GM12878 (cell line): ENCODE measurements at regions not wholly inside any gene's neighbourhood (a gene's known extent, or its start where the extent isn't known, plus 50 kb on each side); places are given as distances from the start of the nearest gene placed in this dataset.

Source experiments
- HDAC2 ChIP-seq: fragments of 200-600 bp; sonication (generic); IDR thresholded peaks from 2 replicates; pipeline ENCODE4 v1.6.1; 2017
- KLF5 ChIP-seq: fragments of 450-650 bp; IDR thresholded peaks from 2 replicates; pipeline ENCODE4 v1.6.1; 2014; ENCODE audit warnings: mild to moderate bottlenecking; ENCODE audit not compliant: partially characterized antibody
- MEF2B ChIP-seq: fragments of 450-650 bp; IDR thresholded peaks from 2 replicates; pipeline ENCODE4 v1.6.1; 2018; ENCODE audit warnings: mild to moderate bottlenecking, moderate library complexity; ENCODE audit not compliant: partially characterized antibody, poor library complexity, severe bottlenecking
- MYB ChIP-seq: fragments of 150-350 bp; IDR thresholded peaks from 2 replicates; pipeline ENCODE4 v1.6.1; 2014; ENCODE audit warnings: mild to moderate bottlenecking, low read depth, low read length, borderline replicate concordance
- RELB ChIP-seq: fragments of 450-650 bp; IDR thresholded peaks from 2 replicates; pipeline ENCODE4 v1.6.1; 2017; ENCODE audit warnings: low read depth, mild to moderate bottlenecking, moderate library complexity
- RFX5 ChIP-seq: IDR thresholded peaks from 2 replicates; pipeline ENCODE4 v1.6.1; 2011; ENCODE audit warnings: low read depth, low read length, improper control_type of control experiment
- STAT3 ChIP-seq: IDR thresholded peaks from 2 replicates; pipeline ENCODE4 v1.6.1; 2011; ENCODE audit warnings: low read depth, low read length, improper control_type of control experiment
- TCF12 ChIP-seq: IDR thresholded peaks from 2 replicates; pipeline ENCODE4 v1.6.1; 2011; ENCODE audit warnings: low read depth, mild to moderate bottlenecking, low read length
- TF ChIP-seq, protein P1 (sequence below): fragments of 450-650 bp; IDR thresholded peaks from 2 replicates; pipeline ENCODE4 v1.6.1; 2016; ENCODE audit warnings: mild to moderate bottlenecking
- TF ChIP-seq, protein P2 (sequence below), 3 experiments: IDR thresholded peaks in 2 of 3; conservative IDR thresholded peaks in 1 of 3; 2 replicates each; pipeline ENCODE4 v1.5.1; 2011; ENCODE audit warnings: low read depth in 3 of 3, low read length in 3 of 3, mild to moderate bottlenecking in 3 of 3, control low read depth in 2 of 3, moderate library complexity in 2 of 3, inconsistent platforms in 1 of 3, mixed read lengths in 1 of 3; ENCODE audit not compliant: control insufficient read depth in 2 of 3, insufficient read depth in 1 of 3; ENCODE audit errors: extremely low read depth in 1 of 3

DNA sequence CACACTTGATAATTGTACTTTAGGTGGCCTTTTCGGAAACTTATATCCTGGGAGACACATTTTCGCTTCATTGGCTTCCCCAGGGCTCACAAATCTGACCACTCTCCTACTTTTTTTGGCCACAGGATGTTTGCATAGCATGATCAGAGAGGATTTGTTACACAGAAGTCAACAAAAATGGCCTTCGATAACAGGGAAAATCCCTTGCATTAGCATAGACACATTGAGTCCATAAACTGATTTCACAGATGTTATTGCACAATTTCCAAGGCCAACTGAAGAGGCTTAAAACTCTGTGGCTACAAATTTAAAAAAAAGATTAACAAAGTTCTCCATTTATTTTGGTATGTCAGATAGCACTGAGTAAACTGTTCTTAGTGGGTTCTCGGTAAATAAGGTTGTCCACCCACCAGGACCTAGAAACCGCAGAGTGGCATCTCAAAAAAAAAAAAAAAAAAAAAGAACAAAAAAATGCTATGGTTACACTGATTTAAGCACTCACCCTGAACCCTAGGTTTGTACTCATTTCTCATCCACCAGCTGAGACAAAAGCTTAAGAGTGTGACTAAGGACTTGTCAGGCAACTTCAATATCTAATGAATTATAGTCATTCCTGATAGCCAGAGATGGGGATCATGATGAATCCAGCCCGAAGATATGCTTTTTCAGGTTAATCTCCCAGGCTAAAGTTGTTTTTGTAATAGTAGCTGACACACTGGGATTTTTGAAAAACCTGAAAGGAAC, 188.9 kb upstream of the SYNPR start (continued):
- TF ChIP-seq RELB, result no peak
- no peak for TF ChIP-seq MEF2B
- no peak for TF ChIP-seq TCF12
- no peak for TF ChIP-seq MYB
- no peak for TF ChIP-seq HDAC2
- no peak for TF ChIP-seq STAT3
- TF ChIP-seq, protein P1, sequence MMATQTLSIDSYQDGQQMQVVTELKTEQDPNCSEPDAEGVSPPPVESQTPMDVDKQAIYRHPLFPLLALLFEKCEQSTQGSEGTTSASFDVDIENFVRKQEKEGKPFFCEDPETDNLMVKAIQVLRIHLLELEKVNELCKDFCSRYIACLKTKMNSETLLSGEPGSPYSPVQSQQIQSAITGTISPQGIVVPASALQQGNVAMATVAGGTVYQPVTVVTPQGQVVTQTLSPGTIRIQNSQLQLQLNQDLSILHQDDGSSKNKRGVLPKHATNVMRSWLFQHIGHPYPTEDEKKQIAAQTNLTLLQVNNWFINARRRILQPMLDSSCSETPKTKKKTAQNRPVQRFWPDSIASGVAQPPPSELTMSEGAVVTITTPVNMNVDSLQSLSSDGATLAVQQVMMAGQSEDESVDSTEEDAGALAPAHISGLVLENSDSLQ, result no peak
- TF ChIP-seq RFX5, result no peak
- no peak for TF ChIP-seq KLF5
- TF ChIP-seq, protein P2, sequence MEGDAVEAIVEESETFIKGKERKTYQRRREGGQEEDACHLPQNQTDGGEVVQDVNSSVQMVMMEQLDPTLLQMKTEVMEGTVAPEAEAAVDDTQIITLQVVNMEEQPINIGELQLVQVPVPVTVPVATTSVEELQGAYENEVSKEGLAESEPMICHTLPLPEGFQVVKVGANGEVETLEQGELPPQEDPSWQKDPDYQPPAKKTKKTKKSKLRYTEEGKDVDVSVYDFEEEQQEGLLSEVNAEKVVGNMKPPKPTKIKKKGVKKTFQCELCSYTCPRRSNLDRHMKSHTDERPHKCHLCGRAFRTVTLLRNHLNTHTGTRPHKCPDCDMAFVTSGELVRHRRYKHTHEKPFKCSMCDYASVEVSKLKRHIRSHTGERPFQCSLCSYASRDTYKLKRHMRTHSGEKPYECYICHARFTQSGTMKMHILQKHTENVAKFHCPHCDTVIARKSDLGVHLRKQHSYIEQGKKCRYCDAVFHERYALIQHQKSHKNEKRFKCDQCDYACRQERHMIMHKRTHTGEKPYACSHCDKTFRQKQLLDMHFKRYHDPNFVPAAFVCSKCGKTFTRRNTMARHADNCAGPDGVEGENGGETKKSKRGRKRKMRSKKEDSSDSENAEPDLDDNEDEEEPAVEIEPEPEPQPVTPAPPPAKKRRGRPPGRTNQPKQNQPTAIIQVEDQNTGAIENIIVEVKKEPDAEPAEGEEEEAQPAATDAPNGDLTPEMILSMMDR (IDR thresholded peaks at IDR 0.05 in 2 of 3, conservative IDR thresholded peaks at IDR 0.05 in 1 of 3; ENCODE audit: control insufficient read depth in 2 of 3, extremely low read depth in 1 of 3, insufficient read depth in 1 of 3, low read depth in 3 of 3, low read length in 3 of 3), result no peak
